ENCODE measurements at regions not wholly inside any gene's neighbourhood (a gene's known extent, or its start where the extent isn't known, plus 50 kb on each side); places are given as distances from the start of the nearest gene placed in this dataset.

DNA sequence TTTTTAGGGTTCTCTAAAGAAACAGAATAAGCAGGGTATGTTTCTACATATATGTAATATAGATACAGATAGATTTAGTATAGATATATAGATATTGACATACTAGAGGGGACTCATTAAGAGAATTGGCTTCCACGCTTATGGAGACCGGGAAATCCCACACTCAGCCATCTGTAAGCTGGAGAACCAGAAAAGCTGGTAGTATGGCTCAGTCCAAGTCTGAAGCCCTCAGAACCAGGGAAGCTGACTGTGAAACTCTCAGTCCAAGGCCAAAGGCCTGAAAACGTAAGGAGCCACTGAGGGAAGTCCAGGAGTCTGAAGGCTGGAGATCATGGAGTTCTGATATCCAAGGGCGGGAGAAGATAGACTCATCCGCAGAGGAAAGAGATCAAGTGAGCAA is 441.3 kb upstream of the CDH20 start (continued):
- TF ChIP-seq, protein P1, sequence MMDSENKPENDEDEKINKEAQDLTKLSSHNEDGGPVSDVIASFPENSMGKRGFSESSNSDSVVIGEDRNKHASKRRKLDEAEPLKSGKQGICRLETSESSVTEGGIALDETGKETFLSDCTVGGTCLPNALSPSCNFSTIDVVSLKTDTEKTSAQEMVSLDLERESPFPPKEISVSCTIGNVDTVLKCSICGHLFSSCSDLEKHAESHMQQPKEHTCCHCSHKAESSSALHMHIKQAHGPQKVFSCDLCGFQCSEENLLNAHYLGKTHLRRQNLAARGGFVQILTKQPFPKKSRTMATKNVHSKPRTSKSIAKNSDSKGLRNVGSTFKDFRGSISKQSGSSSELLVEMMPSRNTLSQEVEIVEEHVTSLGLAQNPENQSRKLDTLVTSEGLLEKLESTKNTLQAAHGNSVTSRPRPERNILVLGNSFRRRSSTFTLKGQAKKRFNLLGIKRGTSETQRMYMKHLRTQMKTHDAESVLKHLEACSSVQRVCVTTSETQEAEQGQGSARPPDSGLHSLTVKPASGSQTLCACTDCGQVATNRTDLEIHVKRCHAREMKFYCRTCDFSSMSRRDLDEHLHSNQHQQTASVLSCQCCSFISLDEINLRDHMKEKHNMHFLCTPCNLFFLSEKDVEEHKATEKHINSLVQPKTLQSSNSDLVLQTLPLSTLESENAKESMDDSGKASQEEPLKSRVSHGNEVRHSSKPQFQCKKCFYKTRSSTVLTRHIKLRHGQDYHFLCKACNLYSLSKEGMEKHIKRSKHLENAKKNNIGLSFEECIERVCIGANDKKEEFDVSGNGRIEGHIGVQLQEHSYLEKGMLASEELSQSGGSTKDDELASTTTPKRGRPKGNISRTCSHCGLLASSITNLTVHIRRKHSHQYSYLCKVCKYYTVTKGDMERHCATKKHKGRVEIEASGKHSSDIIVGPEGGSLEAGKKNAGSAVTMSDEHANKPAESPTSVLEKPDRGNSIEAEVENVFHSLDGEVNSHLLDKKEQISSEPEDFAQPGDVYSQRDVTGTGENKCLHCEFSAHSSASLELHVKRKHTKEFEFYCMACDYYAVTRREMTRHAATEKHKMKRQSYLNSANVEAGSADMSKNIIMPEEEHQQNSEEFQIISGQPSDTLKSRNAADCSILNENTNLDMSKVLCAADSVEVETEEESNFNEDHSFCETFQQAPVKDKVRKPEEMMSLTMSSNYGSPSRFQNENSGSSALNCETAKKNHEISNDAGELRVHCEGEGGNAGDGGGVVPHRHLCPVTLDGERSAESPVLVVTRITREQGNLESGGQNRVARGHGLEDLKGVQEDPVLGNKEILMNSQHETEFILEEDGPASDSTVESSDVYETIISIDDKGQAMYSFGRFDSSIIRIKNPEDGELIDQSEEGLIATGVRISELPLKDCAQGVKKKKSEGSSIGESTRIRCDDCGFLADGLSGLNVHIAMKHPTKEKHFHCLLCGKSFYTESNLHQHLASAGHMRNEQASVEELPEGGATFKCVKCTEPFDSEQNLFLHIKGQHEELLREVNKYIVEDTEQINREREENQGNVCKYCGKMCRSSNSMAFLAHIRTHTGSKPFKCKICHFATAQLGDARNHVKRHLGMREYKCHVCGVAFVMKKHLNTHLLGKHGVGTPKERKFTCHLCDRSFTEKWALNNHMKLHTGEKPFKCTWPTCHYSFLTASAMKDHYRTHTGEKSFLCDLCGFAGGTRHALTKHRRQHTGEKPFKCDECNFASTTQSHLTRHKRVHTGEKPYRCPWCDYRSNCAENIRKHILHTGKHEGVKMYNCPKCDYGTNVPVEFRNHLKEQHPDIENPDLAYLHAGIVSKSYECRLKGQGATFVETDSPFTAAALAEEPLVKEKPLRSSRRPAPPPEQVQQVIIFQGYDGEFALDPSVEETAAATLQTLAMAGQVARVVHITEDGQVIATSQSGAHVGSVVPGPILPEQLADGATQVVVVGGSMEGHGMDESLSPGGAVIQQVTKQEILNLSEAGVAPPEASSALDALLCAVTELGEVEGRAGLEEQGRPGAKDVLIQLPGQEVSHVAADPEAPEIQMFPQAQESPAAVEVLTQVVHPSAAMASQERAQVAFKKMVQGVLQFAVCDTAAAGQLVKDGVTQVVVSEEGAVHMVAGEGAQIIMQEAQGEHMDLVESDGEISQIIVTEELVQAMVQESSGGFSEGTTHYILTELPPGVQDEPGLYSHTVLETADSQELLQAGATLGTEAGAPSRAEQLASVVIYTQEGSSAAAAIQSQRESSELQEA (IDR thresholded peaks at IDR 0.05; ENCODE audit: low read depth), result no peak

DNA sequence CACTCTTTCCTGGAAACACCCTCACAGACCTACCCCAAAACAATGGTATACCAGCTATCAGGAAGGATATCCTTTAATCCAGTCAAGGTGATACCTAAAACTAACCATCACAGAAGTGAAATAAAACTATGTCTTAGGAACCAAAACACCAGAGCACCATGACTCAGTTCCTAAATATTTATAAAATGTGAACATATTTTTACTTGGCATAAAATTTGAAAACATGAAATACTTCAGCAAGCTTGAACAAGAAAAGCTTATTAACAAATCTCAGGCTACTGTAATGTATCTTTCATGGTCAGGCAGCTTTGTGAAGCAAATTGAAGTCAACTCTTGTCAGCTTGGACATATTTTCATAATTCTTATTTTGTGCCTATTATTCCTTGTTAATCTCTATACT is 440.8 kb upstream of the CDH20 start:
- no TSS peak for BruUV-seq (replicated peaks)
- no peak overlapping the region for H2AFZ ChIP-seq (ENCODE audit: low read depth, low read length)
- ChIA-PET POLR2A (no interaction called here), CTCF (ENCODE audit: low intra/inter-chr PET ratio) (no interaction called here)
- no peak overlapping the region for H3K9ac ChIP-seq (ENCODE audit: insufficient read depth in 1 of 2, low read depth in 2 of 2, low read length in 2 of 2)
- H3K27ac ChIP-seq (ENCODE audit: extremely low read depth, low read depth, low read length), result no peak overlapping the region
- no peaks in the 10 kb centered on the region for H3K36me3 ChIP-seq (ENCODE audit: control insufficient read depth, insufficient read depth, low read length)
- no peaks in the 10 kb centered on the region for H4K20me1 ChIP-seq (replicated peaks; ENCODE audit: control insufficient read depth, insufficient read depth, low read length)
- H3K9me3 ChIP-seq (replicated peaks; ENCODE audit: control insufficient read depth, insufficient read depth, low read depth, low read length), result no peaks in the 10 kb centered on the region
- H3K4me3 ChIP-seq, result no peak overlapping the region
- no peak for DNase-seq (ENCODE audit: extremely low read depth in 1 of 4, low spot score in 3 of 4)
- in situ Hi-C loops (cut with MboI) (no loop called here), intact Hi-C loops (cut with micrococcal nuclease) (no loop called here)
- no peaks in the 10 kb centered on the region for H3K9me1 ChIP-seq (ENCODE audit: control insufficient read depth, insufficient read depth, low read length)
- no peaks in the 10 kb centered on the region for H3K27me3 ChIP-seq (ENCODE audit: control insufficient read depth in 2 of 2, insufficient read depth in 2 of 2, low read length in 2 of 2)
- no peaks in the 10 kb centered on the region for H3K4me1 ChIP-seq (replicated peaks in 1 of 2; ENCODE audit: control insufficient read depth in 2 of 2, insufficient read depth in 2 of 2, low read length in 2 of 2)
- no peak overlapping the region for H3K4me2 ChIP-seq (ENCODE audit: insufficient read depth, low read length)
- no peak for ATAC-seq
- no peaks in the 10 kb centered on the region for H3K79me2 ChIP-seq (ENCODE audit: control insufficient read depth, insufficient read depth, low read length)
- FAIRE-seq, result no peak
- TF ChIP-seq SP2 (IDR thresholded peaks at IDR 0.05; ENCODE audit: extremely low read depth, low read depth, low read length, poor library complexity, severe bottlenecking) (no peak), EZH2 (IDR thresholded peaks at IDR 0.05; ENCODE audit: borderline replicate concordance, low read depth, low read length) (no peak), FOXK1 (CRISPR knock-in tag; IDR thresholded peaks at IDR 0.05; ENCODE audit: borderline replicate concordance) (no peak), GTF2F1 (IDR thresholded peaks at IDR 0.05; ENCODE audit: low read depth, low read length) (no peak)
- TF ChIP-seq, protein P2, sequence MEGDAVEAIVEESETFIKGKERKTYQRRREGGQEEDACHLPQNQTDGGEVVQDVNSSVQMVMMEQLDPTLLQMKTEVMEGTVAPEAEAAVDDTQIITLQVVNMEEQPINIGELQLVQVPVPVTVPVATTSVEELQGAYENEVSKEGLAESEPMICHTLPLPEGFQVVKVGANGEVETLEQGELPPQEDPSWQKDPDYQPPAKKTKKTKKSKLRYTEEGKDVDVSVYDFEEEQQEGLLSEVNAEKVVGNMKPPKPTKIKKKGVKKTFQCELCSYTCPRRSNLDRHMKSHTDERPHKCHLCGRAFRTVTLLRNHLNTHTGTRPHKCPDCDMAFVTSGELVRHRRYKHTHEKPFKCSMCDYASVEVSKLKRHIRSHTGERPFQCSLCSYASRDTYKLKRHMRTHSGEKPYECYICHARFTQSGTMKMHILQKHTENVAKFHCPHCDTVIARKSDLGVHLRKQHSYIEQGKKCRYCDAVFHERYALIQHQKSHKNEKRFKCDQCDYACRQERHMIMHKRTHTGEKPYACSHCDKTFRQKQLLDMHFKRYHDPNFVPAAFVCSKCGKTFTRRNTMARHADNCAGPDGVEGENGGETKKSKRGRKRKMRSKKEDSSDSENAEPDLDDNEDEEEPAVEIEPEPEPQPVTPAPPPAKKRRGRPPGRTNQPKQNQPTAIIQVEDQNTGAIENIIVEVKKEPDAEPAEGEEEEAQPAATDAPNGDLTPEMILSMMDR (IDR thresholded peaks at IDR 0.05 in 2 of 3, conservative IDR thresholded peaks at IDR 0.05 in 1 of 3; ENCODE audit: insufficient read depth in 2 of 3, low read depth in 1 of 3, low read length in 3 of 3), result no peak
- TF ChIP-seq, protein P3, sequence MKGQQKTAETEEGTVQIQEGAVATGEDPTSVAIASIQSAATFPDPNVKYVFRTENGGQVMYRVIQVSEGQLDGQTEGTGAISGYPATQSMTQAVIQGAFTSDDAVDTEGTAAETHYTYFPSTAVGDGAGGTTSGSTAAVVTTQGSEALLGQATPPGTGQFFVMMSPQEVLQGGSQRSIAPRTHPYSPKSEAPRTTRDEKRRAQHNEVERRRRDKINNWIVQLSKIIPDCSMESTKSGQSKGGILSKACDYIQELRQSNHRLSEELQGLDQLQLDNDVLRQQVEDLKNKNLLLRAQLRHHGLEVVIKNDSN (CRISPR knock-in tag; IDR thresholded peaks at IDR 0.05), result no peak
- TF ChIP-seq, protein P4, sequence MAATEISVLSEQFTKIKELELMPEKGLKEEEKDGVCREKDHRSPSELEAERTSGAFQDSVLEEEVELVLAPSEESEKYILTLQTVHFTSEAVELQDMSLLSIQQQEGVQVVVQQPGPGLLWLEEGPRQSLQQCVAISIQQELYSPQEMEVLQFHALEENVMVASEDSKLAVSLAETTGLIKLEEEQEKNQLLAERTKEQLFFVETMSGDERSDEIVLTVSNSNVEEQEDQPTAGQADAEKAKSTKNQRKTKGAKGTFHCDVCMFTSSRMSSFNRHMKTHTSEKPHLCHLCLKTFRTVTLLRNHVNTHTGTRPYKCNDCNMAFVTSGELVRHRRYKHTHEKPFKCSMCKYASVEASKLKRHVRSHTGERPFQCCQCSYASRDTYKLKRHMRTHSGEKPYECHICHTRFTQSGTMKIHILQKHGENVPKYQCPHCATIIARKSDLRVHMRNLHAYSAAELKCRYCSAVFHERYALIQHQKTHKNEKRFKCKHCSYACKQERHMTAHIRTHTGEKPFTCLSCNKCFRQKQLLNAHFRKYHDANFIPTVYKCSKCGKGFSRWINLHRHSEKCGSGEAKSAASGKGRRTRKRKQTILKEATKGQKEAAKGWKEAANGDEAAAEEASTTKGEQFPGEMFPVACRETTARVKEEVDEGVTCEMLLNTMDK (IDR thresholded peaks at IDR 0.05; ENCODE audit: borderline replicate concordance, insufficient read depth, low read depth, low read length, poor library complexity, severe bottlenecking), result no peak
